Activated CD4-positive, alpha-beta memory T cell treated with anti-CD3 and anti-CD28 coated beads for 36 hours (primary cell): ENCODE measurements at regions not wholly inside any gene's neighbourhood (a gene's known extent, or its start where the extent isn't known, plus 50 kb on each side); places are given as distances from the start of the nearest gene placed in this dataset.

Source experiments
- CTCF ChIA-PET: fragments of 350-600 bp; sonication (Branson Sonifier 250); formaldehyde crosslinking; loops from one replicate; lab custom pipeline; 2021; ENCODE audit warnings: antibody characterized with exemption, inconsistent platforms; lab: Charles Lee
- POLR2A ChIA-PET: fragments of 350-600 bp; sonication (Branson Sonifier 250); formaldehyde crosslinking; loops from one replicate; lab custom pipeline; 2021; ENCODE audit warnings: antibody characterized with exemption; lab: Charles Lee
- DNase-seq: peaks from one replicate; pipeline ENCODE4 v3.0.0-alpha.2; 2020
- H3K27ac Mint-ChIP-seq: one replicate; pipeline ENCODE4 v1.8.0; 2021; ENCODE audit warnings: mixed read lengths
- H3K27me3 Mint-ChIP-seq: one replicate; pipeline ENCODE4 v1.8.0; 2021; ENCODE audit warnings: mixed read lengths
- H3K36me3 Mint-ChIP-seq: one replicate; pipeline ENCODE4 v1.8.0; 2021; ENCODE audit warnings: mixed read lengths
- H3K4me1 Mint-ChIP-seq: one replicate; pipeline ENCODE4 v1.8.0; 2021; ENCODE audit warnings: low read depth, mixed read lengths
- H3K4me3 Mint-ChIP-seq: one replicate; pipeline ENCODE4 v1.8.0; 2021; ENCODE audit warnings: mild to moderate bottlenecking, mixed read lengths
- H3K9me3 Mint-ChIP-seq: one replicate; pipeline ENCODE4 v1.8.0; 2021; ENCODE audit warnings: mixed read lengths
- intact Hi-C: fragments of 100-400 bp; cut with micrococcal nuclease; formaldehyde crosslinking; loops from one replicate; pipeline ENCODE4 v1.15.1; 2023

- Mint-ChIP-seq H3K9me3 (no peaks in the 10 kb centered on the region), H3K27me3 (no peaks in the 10 kb centered on the region), H3K27ac (no peak overlapping the region), H3K4me1 (no peaks in the 10 kb centered on the region), H3K4me3 (no peak overlapping the region), H3K36me3 (no peaks in the 10 kb centered on the region)
- CTCF ChIA-PET, result no interaction called here
- POLR2A ChIA-PET, result no interaction called here
- intact Hi-C loops, result no loop called here
- DNase-seq, result no peak
Observed at GRCh38 chr4:127047930-127048329, 584.8 kb upstream of the INTU start.

- no peak overlapping the region for H3K27ac Mint-ChIP-seq
- POLR2A ChIA-PET, result no interaction called here
- H3K27me3 Mint-ChIP-seq, result no peaks in the 10 kb centered on the region
- H3K4me1 Mint-ChIP-seq, result no peaks in the 10 kb centered on the region
- no peaks in the 10 kb centered on the region for H3K9me3 Mint-ChIP-seq
- CTCF ChIA-PET, result no interaction called here
- intact Hi-C loops, result no loop called here
- H3K36me3 Mint-ChIP-seq, result no peaks in the 10 kb centered on the region
- no peak overlapping the region for H3K4me3 Mint-ChIP-seq
- DNase-seq, result no peak
Observed at GRCh38 chr4:127048376-127049044, 584.2 kb upstream of the INTU start.

GRCh38 chr4:127049526-127049925 is 583.2 kb upstream of the INTU start:
- Mint-ChIP-seq H3K27ac (no peak overlapping the region), H3K9me3 (no peaks in the 10 kb centered on the region), H3K27me3 (no peaks in the 10 kb centered on the region), H3K4me3 (no peak overlapping the region), H3K36me3 (no peaks in the 10 kb centered on the region), H3K4me1 (no peaks in the 10 kb centered on the region)
- DNase-seq, result no peak
- CTCF ChIA-PET, result no interaction called here
- POLR2A ChIA-PET, result no interaction called here
- intact Hi-C loops, result no loop called here

- Mint-ChIP-seq H3K4me1 (no peaks in the 10 kb centered on the region), H3K4me3 (no peak overlapping the region), H3K9me3 (peaks cover 11% of the 10 kb centered on the region), H3K36me3 (no peaks in the 10 kb centered on the region), H3K27ac (no peak overlapping the region), H3K27me3 (no peaks in the 10 kb centered on the region)
- ChIA-PET POLR2A (no interaction called here), CTCF (no interaction called here)
- DNase-seq, result no peak
- intact Hi-C loops, result no loop called here
Observed at GRCh38 chr4:127052742-127053141, 580.0 kb upstream of the INTU start.

DNA sequence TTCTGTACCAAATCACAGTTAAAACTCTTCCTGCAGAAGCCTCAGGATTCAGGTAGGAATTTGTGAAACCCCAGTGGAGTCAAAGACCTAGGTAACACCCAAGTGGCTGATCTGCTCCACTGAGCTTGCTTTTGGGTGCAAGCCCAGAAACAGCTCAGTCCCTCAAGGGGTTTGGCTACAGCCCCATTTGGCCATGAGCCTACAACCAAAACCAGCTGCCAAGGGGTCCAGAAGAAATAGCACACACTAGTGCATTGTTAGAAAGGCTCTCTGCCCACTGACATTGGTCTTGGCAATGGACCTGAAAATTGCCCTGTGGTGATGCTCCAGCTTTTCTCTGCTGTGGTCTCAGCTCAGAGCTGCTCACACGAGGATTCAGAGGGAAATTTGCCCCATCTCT is 577.4 kb upstream of the INTU start:
- Mint-ChIP-seq H3K27ac (no peak overlapping the region), H3K36me3 (no peaks in the 10 kb centered on the region), H3K27me3 (no peaks in the 10 kb centered on the region), H3K4me3 (no peak overlapping the region), H3K9me3 (peaks cover 11% of the 10 kb centered on the region), H3K4me1 (no peaks in the 10 kb centered on the region)
- DNase-seq, result no peak
- POLR2A ChIA-PET, result no interaction called here
- CTCF ChIA-PET, result no interaction called here
- intact Hi-C loops, result no loop called here

DNA sequence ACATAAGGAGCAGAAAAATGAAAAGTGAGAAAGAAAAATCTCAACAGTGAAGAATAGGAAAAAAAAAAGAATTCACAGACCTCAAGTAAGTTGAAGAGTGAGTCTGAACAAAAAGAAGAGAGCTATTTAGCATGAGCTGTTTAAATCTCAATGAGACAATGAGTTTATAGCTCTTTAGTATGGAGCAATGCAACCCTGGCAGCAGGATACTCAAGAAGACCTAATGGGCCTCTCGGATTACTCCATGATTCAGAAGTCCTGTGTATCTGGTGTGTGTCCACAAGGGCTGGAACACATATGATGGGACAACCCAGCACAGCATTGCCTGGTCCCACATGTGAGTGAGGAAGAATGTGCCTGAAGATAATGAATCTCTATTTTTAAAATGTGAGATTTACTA is 563.1 kb upstream of the INTU start:
- no peak overlapping the region for H3K27ac Mint-ChIP-seq
- peaks cover 6% of the 10 kb centered on the region for H3K9me3 Mint-ChIP-seq
- no peak overlapping the region for H3K4me3 Mint-ChIP-seq
- no peaks in the 10 kb centered on the region for H3K4me1 Mint-ChIP-seq
- H3K27me3 Mint-ChIP-seq, result no peaks in the 10 kb centered on the region
- ChIA-PET POLR2A (no interaction called here), CTCF (no interaction called here)
- no peak for DNase-seq
- intact Hi-C loops, result no loop called here
- H3K36me3 Mint-ChIP-seq, result no peaks in the 10 kb centered on the region

GRCh38 chr4:127071443-127071842 is 561.3 kb upstream of the INTU start:
- H3K36me3 Mint-ChIP-seq, result no peaks in the 10 kb centered on the region
- H3K27me3 Mint-ChIP-seq, result no peaks in the 10 kb centered on the region
- intact Hi-C loops, result no loop called here
- DNase-seq, result no peak
- no peaks in the 10 kb centered on the region for H3K4me1 Mint-ChIP-seq
- peaks cover 6% of the 10 kb centered on the region for H3K9me3 Mint-ChIP-seq
- no peak overlapping the region for H3K27ac Mint-ChIP-seq
- H3K4me3 Mint-ChIP-seq, result no peak overlapping the region
- CTCF ChIA-PET, result no interaction called here
- POLR2A ChIA-PET, result no interaction called here

GRCh38 chr4:127080141-127080540 is 552.6 kb upstream of the INTU start:
- no peak overlapping the region for H3K4me3 Mint-ChIP-seq
- ChIA-PET CTCF (no interaction called here), POLR2A (no interaction called here)
- no peaks in the 10 kb centered on the region for H3K36me3 Mint-ChIP-seq
- peaks cover 5% of the 10 kb centered on the region for H3K9me3 Mint-ChIP-seq
- DNase-seq, result no peak
- H3K27ac Mint-ChIP-seq, result no peak overlapping the region
- intact Hi-C loops, result no loop called here
- H3K4me1 Mint-ChIP-seq, result no peaks in the 10 kb centered on the region
- no peaks in the 10 kb centered on the region for H3K27me3 Mint-ChIP-seq

DNA sequence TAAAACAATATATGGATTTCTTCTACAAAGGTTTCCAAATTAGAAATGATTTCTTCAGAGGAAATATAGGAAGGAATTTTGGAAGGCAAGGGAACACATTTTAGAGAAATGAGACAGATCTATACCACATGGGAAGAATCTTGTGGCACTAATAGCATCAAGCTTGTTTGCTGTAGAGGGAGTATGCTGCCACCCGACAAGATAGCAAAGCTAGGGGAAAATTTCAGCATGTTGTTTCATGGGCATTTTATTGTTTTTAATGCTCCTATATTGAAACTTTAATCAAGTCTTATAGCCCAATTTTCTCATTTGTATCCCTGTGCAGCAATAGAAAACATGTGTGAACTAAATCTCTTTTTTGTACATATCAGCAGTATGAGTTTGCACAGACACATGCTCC is 551.7 kb upstream of the INTU start:
- intact Hi-C loops, result no loop called here
- ChIA-PET POLR2A (no interaction called here), CTCF (no interaction called here)
- Mint-ChIP-seq H3K4me1 (no peaks in the 10 kb centered on the region), H3K9me3 (peaks cover 5% of the 10 kb centered on the region), H3K4me3 (no peak overlapping the region), H3K27me3 (no peaks in the 10 kb centered on the region), H3K36me3 (no peaks in the 10 kb centered on the region), H3K27ac (no peak overlapping the region)
- no peak for DNase-seq

DNA sequence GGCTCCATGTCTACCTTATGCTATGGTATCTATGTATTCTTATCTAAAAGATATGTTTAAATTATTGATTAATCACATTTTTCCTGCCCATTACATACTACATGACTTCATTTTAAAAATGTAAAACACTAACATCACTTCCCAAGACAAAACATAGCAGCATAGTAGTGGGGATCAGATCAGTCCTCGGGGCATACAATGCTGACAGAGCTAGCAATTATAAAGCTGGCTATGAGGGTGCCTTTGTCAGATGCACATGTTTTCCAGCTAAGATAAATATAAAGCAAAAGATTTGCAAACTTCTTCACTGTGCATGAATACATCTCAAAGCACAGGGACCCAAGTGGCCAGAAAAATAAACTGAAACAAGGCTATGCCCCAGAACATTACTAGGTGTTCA is 549.8 kb upstream of the INTU start:
- DNase-seq, result no peak
- Mint-ChIP-seq H3K4me3 (no peak overlapping the region), H3K9me3 (peaks cover 9% of the 10 kb centered on the region), H3K27ac (no peak overlapping the region), H3K36me3 (no peaks in the 10 kb centered on the region), H3K27me3 (no peaks in the 10 kb centered on the region), H3K4me1 (no peaks in the 10 kb centered on the region)
- ChIA-PET CTCF (no interaction called here), POLR2A (no interaction called here)
- intact Hi-C loops, result no loop called here

GRCh38 chr4:127084666-127085065 is 548.1 kb upstream of the INTU start:
- Mint-ChIP-seq H3K27me3 (no peaks in the 10 kb centered on the region), H3K9me3 (peaks cover 6% of the 10 kb centered on the region), H3K4me1 (no peaks in the 10 kb centered on the region), H3K27ac (no peak overlapping the region), H3K36me3 (no peaks in the 10 kb centered on the region), H3K4me3 (no peak overlapping the region)
- POLR2A ChIA-PET, result no interaction called here
- DNase-seq, result no peak
- CTCF ChIA-PET, result no interaction called here
- intact Hi-C loops, result no loop called here

GRCh38 chr4:127097061-127097460 is 535.7 kb upstream of the INTU start:
- DNase-seq, result no peak
- intact Hi-C loops, result no loop called here
- ChIA-PET CTCF (no interaction called here), POLR2A (no interaction called here)
- H3K4me3 Mint-ChIP-seq, result no peak overlapping the region
- H3K27ac Mint-ChIP-seq, result no peak overlapping the region
- H3K4me1 Mint-ChIP-seq, result no peaks in the 10 kb centered on the region
- peaks cover 11% of the 10 kb centered on the region for H3K9me3 Mint-ChIP-seq
- no peaks in the 10 kb centered on the region for H3K27me3 Mint-ChIP-seq
- H3K36me3 Mint-ChIP-seq, result no peaks in the 10 kb centered on the region

GRCh38 chr4:127102361-127102760 is 530.4 kb upstream of the INTU start:
- Mint-ChIP-seq H3K27ac (no peak overlapping the region), H3K9me3 (peaks cover 6% of the 10 kb centered on the region), H3K36me3 (no peaks in the 10 kb centered on the region), H3K4me1 (no peaks in the 10 kb centered on the region), H3K27me3 (no peaks in the 10 kb centered on the region), H3K4me3 (no peak overlapping the region)
- intact Hi-C loops, result no loop called here
- no peak for DNase-seq
- CTCF ChIA-PET, result no interaction called here
- POLR2A ChIA-PET, result no interaction called here
